ENCODE measurements at regions not wholly inside any gene's neighbourhood (a gene's known extent, or its start where the extent isn't known, plus 50 kb on each side); places are given as distances from the start of the nearest gene placed in this dataset.

- H3K27me3 Mint-ChIP-seq (ENCODE audit: insufficient read depth): no peaks in the 10 kb centered on the region
- H3K4me1 Mint-ChIP-seq (ENCODE audit: low read depth): no peaks in the 10 kb centered on the region
- no peak overlapping the region for H3K27ac Mint-ChIP-seq
- H3K4me3 Mint-ChIP-seq: no peak overlapping the region
- peaks cover 5% of the 10 kb centered on the region; the same call in 1 of the 2 replicates for H3K36me3 Mint-ChIP-seq (ENCODE audit: low read depth)
- TF ChIP-seq, protein P1, sequence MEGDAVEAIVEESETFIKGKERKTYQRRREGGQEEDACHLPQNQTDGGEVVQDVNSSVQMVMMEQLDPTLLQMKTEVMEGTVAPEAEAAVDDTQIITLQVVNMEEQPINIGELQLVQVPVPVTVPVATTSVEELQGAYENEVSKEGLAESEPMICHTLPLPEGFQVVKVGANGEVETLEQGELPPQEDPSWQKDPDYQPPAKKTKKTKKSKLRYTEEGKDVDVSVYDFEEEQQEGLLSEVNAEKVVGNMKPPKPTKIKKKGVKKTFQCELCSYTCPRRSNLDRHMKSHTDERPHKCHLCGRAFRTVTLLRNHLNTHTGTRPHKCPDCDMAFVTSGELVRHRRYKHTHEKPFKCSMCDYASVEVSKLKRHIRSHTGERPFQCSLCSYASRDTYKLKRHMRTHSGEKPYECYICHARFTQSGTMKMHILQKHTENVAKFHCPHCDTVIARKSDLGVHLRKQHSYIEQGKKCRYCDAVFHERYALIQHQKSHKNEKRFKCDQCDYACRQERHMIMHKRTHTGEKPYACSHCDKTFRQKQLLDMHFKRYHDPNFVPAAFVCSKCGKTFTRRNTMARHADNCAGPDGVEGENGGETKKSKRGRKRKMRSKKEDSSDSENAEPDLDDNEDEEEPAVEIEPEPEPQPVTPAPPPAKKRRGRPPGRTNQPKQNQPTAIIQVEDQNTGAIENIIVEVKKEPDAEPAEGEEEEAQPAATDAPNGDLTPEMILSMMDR (IDR thresholded peaks at IDR 0.05): no peak
- DNase-seq: no peak
- H3K9me3 Mint-ChIP-seq: peaks cover 67% of the 10 kb centered on the region
These were observed 186.2 kb upstream of the C1orf174 start for GRCh38 chr1:4086085-4086850.

DNA sequence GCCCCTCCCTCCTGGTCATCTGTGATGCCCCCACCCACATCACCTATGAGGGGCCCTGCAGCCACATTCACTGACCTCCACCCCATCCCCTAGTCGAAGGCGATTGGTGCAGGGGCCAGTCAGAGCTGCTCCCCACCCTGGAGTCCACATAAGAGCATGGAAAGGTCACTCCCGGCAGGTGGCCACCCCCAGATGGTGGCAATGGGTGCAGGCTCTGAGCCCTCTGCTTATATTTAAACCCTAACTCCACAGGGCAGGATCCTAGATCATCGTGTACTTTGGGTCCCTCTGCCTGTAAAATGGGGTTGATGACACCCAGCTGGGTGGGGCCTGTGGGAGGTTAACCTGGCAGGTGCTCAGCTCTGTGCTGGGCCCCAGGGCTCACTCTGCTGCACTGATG lies 186.8 kb upstream of the C1orf174 start:
- DNase-seq: no peak
- H3K9me3 Mint-ChIP-seq: peaks cover 68% of the 10 kb centered on the region
- H3K27ac Mint-ChIP-seq: no peak overlapping the region
- TF ChIP-seq, protein P1 (IDR thresholded peaks at IDR 0.05): no peak
- peaks cover 5% of the 10 kb centered on the region; the same call in 1 of the 2 replicates for H3K36me3 Mint-ChIP-seq (ENCODE audit: low read depth)
- no peak overlapping the region for H3K4me3 Mint-ChIP-seq
- no peaks in the 10 kb centered on the region for H3K4me1 Mint-ChIP-seq (ENCODE audit: low read depth)
- no peaks in the 10 kb centered on the region for H3K27me3 Mint-ChIP-seq (ENCODE audit: insufficient read depth)

DNA sequence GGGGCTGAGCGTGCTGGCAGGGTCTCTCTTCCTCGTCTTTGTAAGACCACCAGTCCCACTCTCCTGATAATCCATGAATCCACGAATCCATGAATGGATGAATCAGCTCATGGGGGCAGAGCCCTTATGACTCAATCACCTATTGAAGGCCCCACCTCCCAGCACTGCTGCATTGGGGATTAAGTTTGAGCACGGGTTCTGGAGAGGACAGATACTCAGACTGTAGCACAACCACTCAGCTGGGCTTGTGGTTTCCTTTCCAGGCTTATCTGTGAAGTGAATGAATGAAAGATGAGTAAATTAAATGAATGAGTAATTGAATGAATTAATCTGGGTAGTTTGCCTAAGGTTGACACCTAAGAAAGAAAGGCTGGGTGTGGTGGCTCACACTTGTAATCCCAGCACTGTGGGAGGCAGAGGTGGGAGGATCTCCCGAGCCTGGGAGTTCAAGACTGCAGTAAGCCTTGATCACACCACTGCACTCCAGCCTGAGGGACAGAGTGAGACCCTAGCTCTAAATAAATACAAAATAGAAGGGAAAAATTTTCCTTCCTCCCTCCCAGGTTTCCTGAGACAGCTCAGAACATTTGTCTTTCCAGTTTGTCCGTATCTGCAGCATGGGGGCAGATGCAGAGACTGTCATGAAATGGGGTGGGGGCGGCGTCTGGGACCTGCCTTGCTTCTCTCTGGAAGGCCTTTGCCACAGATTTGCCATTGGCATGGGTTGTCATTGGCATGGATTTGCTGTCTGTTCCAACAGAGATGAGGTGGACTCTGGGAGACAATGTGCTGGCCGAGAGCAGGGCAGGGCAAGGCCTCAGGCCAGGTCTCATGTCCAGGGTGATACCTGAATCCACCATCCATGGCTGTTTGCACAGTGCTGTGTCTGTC lies 187.7 kb upstream of the C1orf174 start:
- Mint-ChIP-seq H3K9me3 (peaks cover 71% of the 10 kb centered on the region), H3K27ac (no peak overlapping the region), H3K27me3 (ENCODE audit: insufficient read depth) (no peaks in the 10 kb centered on the region), H3K4me3 (no peak overlapping the region), H3K36me3 (ENCODE audit: low read depth) (peaks cover 5% of the 10 kb centered on the region; the same call in 1 of the 2 replicates), H3K4me1 (ENCODE audit: low read depth) (no peaks in the 10 kb centered on the region)
- no peak for DNase-seq
- TF ChIP-seq, protein P1 (IDR thresholded peaks at IDR 0.05): no peak

GRCh38 chr1:4088676-4089075 lies 188.6 kb upstream of the C1orf174 start:
- no peak for DNase-seq
- no peak overlapping the region for H3K4me3 Mint-ChIP-seq
- no peaks in the 10 kb centered on the region for H3K27me3 Mint-ChIP-seq (ENCODE audit: insufficient read depth)
- H3K36me3 Mint-ChIP-seq (ENCODE audit: low read depth): peaks cover 5% of the 10 kb centered on the region; the same call in 1 of the 2 replicates
- H3K4me1 Mint-ChIP-seq (ENCODE audit: low read depth): no peaks in the 10 kb centered on the region
- H3K27ac Mint-ChIP-seq: no peak overlapping the region
- TF ChIP-seq, protein P1 (IDR thresholded peaks at IDR 0.05): no peak
- H3K9me3 Mint-ChIP-seq: peaks cover 80% of the 10 kb centered on the region

GRCh38 chr1:4089421-4090175 lies 189.5 kb upstream of the C1orf174 start:
- Mint-ChIP-seq H3K4me1 (ENCODE audit: low read depth) (no peaks in the 10 kb centered on the region), H3K36me3 (ENCODE audit: low read depth) (peaks cover 5% of the 10 kb centered on the region; the same call in 1 of the 2 replicates), H3K9me3 (peaks cover 81% of the 10 kb centered on the region), H3K4me3 (no peak overlapping the region), H3K27me3 (ENCODE audit: insufficient read depth) (0 out of 2 replicates have a peak, but pooled peaks cover 1% of the 10 kb centered on the region), H3K27ac (no peak overlapping the region)
- TF ChIP-seq, protein P1 (IDR thresholded peaks at IDR 0.05): no peak
- no peak for DNase-seq
